Coronary artery (tissue), 2 donors: ENCODE measurements at regions not wholly inside any gene's neighbourhood (a gene's known extent, or its start where the extent isn't known, plus 50 kb on each side); places are given as distances from the start of the nearest gene placed in this dataset.

Experiments
- DNase-seq: peaks from one replicate; pipeline ENCODE4 v3.0.0-alpha.2; 2017; ENCODE audit warnings: low spot score
- H3K27ac ChIP-seq, 2 donors: fragments of 200-600 bp; sonication (generic); one replicate each; pipeline ENCODE4 v1.5.1; 2016 to 2019
- H3K4me3 ChIP-seq: fragments of 200-600 bp; sonication (generic); 2 replicates; pipeline ENCODE4 v1.5.1; 2016; ENCODE audit warnings: mild to moderate bottlenecking, moderate library complexity
- TF ChIP-seq, protein P1 (sequence below): fragments of 200-600 bp; sonication (generic); IDR thresholded peaks from one replicate; pipeline ENCODE4 v1.5.1; 2019; ENCODE audit warnings: antibody characterized with exemption

DNA sequence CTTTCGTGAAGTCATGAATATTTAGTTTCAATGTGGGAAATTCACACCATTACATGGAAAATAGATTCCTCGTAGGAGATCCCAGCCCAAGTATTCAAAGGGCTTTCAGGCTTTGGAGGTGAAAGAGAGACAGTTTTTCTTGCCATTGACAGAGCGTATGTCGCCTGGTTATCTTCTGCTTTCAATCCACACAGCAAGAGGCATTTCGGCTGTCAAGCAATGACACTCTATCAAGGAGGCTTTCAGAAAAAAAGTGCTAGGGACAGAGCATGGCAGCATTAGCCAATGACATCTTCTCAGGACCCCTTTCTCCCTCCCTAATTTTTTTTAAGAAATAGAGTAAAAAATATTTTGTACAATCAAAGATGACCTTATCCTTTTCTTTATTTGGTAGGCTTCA lies 492.8 kb downstream of the TMEM182 start:
- Histone ChIP-seq H3K4me3 (no peak overlapping the region), H3K27ac (no peak overlapping the region)
- no peak for DNase-seq
- TF ChIP-seq, protein P1, sequence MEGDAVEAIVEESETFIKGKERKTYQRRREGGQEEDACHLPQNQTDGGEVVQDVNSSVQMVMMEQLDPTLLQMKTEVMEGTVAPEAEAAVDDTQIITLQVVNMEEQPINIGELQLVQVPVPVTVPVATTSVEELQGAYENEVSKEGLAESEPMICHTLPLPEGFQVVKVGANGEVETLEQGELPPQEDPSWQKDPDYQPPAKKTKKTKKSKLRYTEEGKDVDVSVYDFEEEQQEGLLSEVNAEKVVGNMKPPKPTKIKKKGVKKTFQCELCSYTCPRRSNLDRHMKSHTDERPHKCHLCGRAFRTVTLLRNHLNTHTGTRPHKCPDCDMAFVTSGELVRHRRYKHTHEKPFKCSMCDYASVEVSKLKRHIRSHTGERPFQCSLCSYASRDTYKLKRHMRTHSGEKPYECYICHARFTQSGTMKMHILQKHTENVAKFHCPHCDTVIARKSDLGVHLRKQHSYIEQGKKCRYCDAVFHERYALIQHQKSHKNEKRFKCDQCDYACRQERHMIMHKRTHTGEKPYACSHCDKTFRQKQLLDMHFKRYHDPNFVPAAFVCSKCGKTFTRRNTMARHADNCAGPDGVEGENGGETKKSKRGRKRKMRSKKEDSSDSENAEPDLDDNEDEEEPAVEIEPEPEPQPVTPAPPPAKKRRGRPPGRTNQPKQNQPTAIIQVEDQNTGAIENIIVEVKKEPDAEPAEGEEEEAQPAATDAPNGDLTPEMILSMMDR = no peak

DNA sequence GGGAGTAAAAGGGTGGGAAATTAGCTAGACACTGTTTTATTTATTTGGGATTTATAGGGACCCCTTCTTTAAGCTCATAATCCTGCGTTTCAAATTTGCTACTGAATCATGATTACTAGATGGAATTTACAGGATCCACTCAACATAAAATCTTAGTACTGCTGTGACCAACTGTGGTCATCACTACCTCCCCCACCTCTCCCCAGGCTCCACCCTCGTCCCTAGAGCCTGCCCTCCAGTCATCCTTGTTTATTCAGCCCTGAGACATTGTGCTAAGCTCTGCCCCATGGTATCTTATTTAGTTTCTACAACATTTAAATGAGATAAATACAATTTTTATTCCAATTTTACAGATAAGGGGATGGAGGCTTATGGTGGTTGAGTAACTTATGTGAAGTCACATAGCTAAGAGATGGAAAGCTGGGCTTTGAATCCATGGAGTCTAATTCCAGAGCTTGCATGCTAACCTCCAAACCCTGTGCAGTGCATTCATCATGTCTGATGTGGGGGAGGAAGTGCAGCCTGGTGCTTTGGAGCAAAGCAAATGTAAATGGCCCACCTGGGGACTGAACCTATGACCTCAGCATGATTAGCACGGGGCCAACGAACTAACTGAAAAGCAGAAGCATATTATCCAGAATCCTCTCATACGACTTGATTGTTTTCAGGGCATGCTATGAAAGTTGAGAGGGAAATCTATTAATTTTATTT lies 502.4 kb downstream of the TMEM182 start:
- TF ChIP-seq, protein P1 = no peak
- Histone ChIP-seq H3K27ac (no peak overlapping the region), H3K4me3 (no peak overlapping the region)
- DNase-seq = no peak

DNA sequence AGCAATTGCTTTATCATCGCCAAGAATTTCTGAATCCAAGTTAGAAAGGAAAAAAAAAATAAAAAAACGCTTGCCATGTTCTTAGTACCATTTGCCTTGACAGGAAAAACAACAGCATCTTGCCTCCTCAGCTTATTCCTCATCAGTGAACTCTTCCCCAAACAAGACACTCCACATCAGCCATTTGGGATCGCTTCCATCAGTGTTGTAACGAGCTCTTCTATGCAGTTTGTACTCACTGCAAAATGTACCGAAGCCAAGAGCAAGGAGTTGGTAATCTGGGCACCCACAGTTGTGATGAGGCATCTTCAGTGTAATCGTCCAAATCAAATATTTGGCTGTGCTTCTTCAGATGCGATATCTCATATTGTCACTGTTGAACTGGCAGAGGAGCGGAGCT lies 503.7 kb downstream of the TMEM182 start:
- TF ChIP-seq, protein P1 = no peak
- DNase-seq = no peak
- Histone ChIP-seq H3K4me3 (no peak overlapping the region), H3K27ac (no peak overlapping the region)

DNA sequence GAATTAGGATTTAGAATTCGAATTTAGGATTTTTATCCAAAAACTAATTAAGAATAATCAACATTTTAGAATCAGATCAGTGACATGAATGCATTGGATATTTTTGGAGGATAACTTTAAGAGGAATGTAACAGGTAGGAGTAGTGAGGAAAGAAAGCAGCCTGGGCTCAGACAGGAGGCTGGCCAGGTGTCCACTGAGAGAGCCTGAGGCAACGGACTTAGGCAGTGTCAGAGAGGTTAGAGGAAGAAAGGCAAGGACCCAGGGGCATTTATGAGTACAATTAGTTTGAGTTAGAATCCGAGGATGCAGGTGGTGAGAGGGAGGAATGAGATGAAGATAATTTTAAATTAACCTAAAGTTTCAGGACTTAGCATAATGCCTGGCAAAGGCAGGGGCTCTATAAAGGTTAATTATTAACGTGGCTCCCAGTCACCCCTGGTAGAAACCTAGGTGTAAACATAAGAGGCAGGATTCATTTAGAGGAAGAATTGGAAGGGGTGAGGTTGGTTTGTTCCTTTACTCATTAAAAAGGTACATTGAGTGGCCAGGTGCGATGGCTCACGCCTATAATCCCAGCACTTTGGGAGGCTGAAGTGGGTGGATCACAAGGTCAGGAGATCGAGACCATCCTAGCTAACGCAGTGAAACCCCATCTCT lies 507.1 kb downstream of the TMEM182 start:
- DNase-seq = no peak
- TF ChIP-seq, protein P1 = no peak
- no peak overlapping the region for H3K27ac ChIP-seq
- no peak overlapping the region for H3K4me3 ChIP-seq

DNA sequence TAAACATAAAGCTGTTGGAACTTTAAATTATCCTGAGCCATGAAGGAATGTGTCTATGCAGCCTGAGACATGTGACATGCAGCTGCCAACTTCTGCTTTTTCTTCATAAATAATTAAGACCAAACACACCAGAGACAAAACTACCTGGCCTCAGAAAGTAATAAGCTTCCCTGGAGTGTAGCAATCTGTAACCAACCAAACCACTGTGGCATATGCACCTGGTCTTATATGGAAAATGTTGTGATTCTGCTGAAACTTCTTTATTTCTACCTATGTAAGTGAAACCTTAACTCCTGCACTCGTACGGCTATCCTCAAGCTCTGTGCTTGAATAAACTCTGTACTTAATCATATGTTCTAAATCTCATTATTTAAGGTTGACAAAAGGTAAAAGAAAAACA lies 515.0 kb downstream of the TMEM182 start:
- Histone ChIP-seq H3K27ac (no peak overlapping the region), H3K4me3 (no peak overlapping the region)
- TF ChIP-seq, protein P1 = no peak
- DNase-seq = no peak

DNA sequence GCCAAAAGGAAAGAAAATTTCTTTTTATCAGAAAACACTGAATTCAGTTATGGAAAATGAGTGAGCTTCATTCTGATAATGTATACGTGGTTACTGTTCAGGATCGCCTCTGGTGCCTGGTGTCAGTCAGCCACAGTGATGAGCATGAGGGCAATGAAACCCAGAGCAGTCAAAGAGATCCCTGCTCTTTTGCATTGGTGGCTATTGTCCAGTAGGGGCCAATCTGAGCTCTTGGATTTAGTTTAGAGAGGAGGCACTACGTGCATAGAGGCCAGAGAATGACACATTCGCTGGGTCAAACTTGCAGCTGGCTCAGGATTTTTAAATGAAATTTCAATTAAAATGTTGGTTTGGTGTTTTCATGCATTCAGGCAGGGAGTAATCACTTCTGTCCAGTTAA lies 522.9 kb downstream of the TMEM182 start:
- H3K4me3 ChIP-seq = no peak overlapping the region
- no peak overlapping the region for H3K27ac ChIP-seq
- TF ChIP-seq, protein P1 = no peak
- DNase-seq = no peak

DNA sequence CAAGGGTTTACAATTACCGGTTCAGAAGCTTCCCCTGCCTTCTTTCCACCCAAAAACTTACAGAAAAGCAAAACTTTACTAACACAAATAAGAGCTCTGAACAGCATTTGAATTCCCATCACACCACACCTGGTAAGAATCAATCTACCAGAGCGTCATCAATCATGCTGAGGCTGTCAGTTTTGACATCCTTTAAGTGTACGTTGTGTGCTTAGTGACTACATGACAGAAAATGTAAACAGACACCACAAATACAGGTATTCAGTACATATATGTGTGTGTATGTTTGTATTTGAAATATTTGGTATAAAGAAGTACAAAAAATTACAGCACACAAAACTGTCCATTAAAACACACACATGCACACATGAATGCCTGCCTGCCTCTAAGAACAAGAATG lies 523.5 kb downstream of the TMEM182 start:
- Histone ChIP-seq H3K4me3 (no peak overlapping the region), H3K27ac (no peak overlapping the region)
- no peak for DNase-seq
- TF ChIP-seq, protein P1 = no peak
